GM19023 (cell line): ENCODE measurements at regions not wholly inside any gene's neighbourhood (a gene's known extent, or its start where the extent isn't known, plus 50 kb on each side); places are given as distances from the start of the nearest gene placed in this dataset.
"Not testable (repeated sequence)": the region's sequence is repeated elsewhere in the genome, so short reads cannot be mapped to it uniquely, and the experiment has no call there.

ENCODE experiments used
- ATAC-seq: cut with Tn5 transposase; IDR thresholded peaks from one replicate; pipeline ENCODE4 v1.9.1; 2021; ENCODE audit warnings: mild to moderate bottlenecking, moderate library complexity; ENCODE audit not compliant: unreplicated experiment

GRCh38 chr15:99454941-99455788 lies 110.6 kb upstream of the MEF2A start:
- no peak for ATAC-seq

GRCh38 chr15:99455789-99456160 lies 110.0 kb upstream of the MEF2A start:
- no peak for ATAC-seq

- no peak for ATAC-seq
Measured at GRCh38 chr15:99464137-99464536, 101.6 kb upstream of the MEF2A start.

GRCh38 chr15:99466701-99467337 lies 99.0 kb upstream of the MEF2A start:
- no peak for ATAC-seq

- no peak for ATAC-seq
Measured at GRCh38 chr15:99467338-99467720, 98.5 kb upstream of the MEF2A start.

GRCh38 chr15:99467853-99468464 lies 97.8 kb upstream of the MEF2A start:
- ATAC-seq: no peak

GRCh38 chr15:99470204-99470603 lies 95.6 kb upstream of the MEF2A start:
- ATAC-seq: not testable (repeated sequence)

GRCh38 chr15:99472416-99473145 lies 93.2 kb upstream of the MEF2A start:
- ATAC-seq: no peak

GRCh38 chr15:99473981-99474906 lies 91.5 kb upstream of the MEF2A start:
- no peak for ATAC-seq

GRCh38 chr15:99474909-99475753 lies 90.7 kb upstream of the MEF2A start:
- no peak for ATAC-seq

- no peak for ATAC-seq
Measured at GRCh38 chr15:99475754-99476412, 89.9 kb upstream of the MEF2A start.

- peak; percentile 60 for ATAC-seq
Measured at GRCh38 chr15:99476413-99477222, 89.2 kb upstream of the MEF2A start.

GRCh38 chr15:99477791-99478471 lies 87.9 kb upstream of the MEF2A start:
- ATAC-seq: no peak

GRCh38 chr15:99478977-99479376 lies 86.8 kb upstream of the MEF2A start:
- no peak for ATAC-seq

- no peak for ATAC-seq
Measured at GRCh38 chr15:99480016-99480810, 85.6 kb upstream of the MEF2A start.

GRCh38 chr15:99481113-99481950 lies 84.5 kb upstream of the MEF2A start:
- no peak for ATAC-seq
